ENCODE measurements at regions not wholly inside any gene's neighbourhood (a gene's known extent, or its start where the extent isn't known, plus 50 kb on each side); places are given as distances from the start of the nearest gene placed in this dataset.

DNA sequence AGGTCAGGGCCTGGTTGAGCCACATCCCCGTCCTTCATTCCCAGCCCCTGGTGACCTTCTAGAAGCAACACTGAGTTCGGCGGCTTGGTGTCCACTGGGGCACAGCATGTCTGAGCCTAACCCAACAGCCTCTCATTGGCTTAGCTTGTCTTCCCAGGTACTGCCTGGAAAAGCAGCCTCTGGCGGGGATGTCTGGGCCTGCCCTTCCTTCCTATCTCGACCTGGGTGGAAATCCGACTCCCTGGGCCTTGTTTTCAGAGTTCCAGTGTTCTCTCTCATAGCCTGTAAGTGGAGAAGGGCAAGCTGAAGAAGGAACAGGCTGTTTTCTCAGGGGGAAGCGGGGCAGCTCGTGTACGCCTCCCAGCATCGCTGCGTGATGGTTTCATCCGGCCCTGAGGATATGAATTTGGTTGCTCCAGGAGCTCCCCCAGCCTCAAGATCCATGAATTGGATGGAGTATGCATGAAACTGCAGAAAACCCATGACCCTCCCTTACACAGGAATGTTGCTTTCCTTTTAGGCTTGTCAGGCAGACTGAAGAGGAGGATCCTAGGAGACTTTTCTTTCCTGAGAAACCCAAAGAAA lies 116.5 kb upstream of the IRF2BP2 start:
- Histone ChIP-seq H3K27me3 (ENCODE audit: control insufficient read depth, extremely low read depth, insufficient read depth, low read length) (no peaks in the 10 kb centered on the region), H3K4me2 (ENCODE audit: control insufficient read depth, extremely low read depth, insufficient read depth, low read depth, low read length) (peak overlapping the region; percentile 45), H3K9ac (ENCODE audit: control insufficient read depth, extremely low read depth, insufficient read depth, low read length) (peak overlapping the region; percentile 74), H3K79me2 (ENCODE audit: control insufficient read depth, insufficient read depth, low read length) (no peaks in the 10 kb centered on the region), H4K20me1 (ENCODE audit: control insufficient read depth, extremely low read depth, insufficient read depth, low read length) (no peaks in the 10 kb centered on the region), H3K4me1 (ENCODE audit: control insufficient read depth, extremely low read depth, insufficient read depth, low read length) (peaks cover 73% of the 10 kb centered on the region), H3K36me3 (ENCODE audit: control insufficient read depth in 2 of 2, extremely low read depth in 1 of 2, insufficient read depth in 2 of 2, low read length in 2 of 2) (no peaks in the 10 kb centered on the region), H2AFZ (ENCODE audit: control insufficient read depth, low read length) (peak overlapping the region; percentile 77), H3K27ac (ENCODE audit: control insufficient read depth, insufficient read depth, low read length) (peak overlapping the region; percentile 100), H3K4me3 (ENCODE audit: control insufficient read depth in 2 of 3, extremely low read depth in 1 of 3, insufficient read depth in 2 of 3, low read depth in 1 of 3, low read length in 3 of 3) (no peak overlapping the region), H3K9me3 (ENCODE audit: control insufficient read depth, low read depth, low read length) (no peaks in the 10 kb centered on the region), H3K9me1 (ENCODE audit: control insufficient read depth, extremely low read depth, insufficient read depth, low read length) (peaks cover 3% of the 10 kb centered on the region)
- no peak for TF ChIP-seq EZH2 (IDR thresholded peaks at IDR 0.05; ENCODE audit: low read length)
- TF ChIP-seq, protein P1, sequence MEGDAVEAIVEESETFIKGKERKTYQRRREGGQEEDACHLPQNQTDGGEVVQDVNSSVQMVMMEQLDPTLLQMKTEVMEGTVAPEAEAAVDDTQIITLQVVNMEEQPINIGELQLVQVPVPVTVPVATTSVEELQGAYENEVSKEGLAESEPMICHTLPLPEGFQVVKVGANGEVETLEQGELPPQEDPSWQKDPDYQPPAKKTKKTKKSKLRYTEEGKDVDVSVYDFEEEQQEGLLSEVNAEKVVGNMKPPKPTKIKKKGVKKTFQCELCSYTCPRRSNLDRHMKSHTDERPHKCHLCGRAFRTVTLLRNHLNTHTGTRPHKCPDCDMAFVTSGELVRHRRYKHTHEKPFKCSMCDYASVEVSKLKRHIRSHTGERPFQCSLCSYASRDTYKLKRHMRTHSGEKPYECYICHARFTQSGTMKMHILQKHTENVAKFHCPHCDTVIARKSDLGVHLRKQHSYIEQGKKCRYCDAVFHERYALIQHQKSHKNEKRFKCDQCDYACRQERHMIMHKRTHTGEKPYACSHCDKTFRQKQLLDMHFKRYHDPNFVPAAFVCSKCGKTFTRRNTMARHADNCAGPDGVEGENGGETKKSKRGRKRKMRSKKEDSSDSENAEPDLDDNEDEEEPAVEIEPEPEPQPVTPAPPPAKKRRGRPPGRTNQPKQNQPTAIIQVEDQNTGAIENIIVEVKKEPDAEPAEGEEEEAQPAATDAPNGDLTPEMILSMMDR (optimal IDR thresholded peaks at IDR 0.05 in 1 of 3, IDR thresholded peaks at IDR 0.05 in 1 of 3, conservative IDR thresholded peaks at IDR 0.05 in 1 of 3; ENCODE audit: extremely low read depth in 1 of 3, insufficient read depth in 2 of 3, low read length in 3 of 3): no peak
- DNase-seq (ENCODE audit: low read depth, low spot score) (no peak), FAIRE-seq (peak; percentile 29)
- dilution Hi-C loops (cut with MboI; ENCODE audit: extremely low pct_ligation_motif_present, low sequenced_read_pairs): no loop called here

DNA sequence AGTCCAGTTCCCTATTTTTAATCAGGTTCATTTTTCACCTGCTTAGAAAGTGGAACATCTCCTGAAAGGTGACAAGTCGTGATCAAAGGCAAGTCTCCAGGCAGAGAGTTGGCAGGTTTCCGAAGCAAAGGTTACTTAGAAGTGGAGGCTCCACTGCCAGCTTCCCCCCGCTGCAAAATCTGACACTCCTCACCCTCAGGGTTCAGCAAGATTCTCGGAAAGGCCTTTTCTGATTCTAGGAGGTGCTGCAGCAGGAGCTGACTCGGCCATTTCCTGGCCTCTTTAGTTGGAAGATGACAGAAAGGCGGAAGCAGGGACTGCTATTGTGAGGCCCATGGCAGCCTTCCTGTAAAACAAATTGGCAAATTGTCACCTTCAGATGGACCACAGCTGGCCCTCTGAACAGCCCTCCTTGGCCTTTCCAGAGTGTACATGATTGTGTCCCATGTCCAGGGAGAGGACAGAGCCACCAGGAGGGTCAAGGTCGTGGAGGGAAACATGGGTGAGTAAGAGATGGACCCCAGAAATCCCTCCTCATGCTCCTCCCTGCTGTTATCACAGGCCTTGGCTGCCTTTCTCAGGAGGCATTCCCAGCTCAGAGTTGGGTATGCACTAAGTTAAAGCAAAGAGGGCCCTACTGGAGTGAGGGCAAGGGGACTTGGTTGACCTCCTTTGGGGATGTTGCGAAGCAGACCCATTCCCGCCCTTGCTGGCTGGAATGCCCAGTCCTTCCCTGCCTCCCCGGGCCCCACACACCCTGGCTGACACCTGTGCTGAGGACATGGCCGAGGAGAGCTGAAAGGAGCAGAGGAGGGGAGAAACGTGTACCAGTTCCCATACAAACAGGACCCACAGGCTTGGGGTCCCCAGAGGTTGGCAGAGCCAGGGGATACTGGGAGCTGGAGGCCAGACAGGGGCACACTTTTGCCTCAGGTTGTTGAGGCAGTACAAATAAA lies 115.5 kb upstream of the IRF2BP2 start:
- TF ChIP-seq EZH2 (IDR thresholded peaks at IDR 0.05; ENCODE audit: low read length): no peak
- TF ChIP-seq, protein P1 (optimal IDR thresholded peaks at IDR 0.05 in 1 of 3, IDR thresholded peaks at IDR 0.05 in 1 of 3, conservative IDR thresholded peaks at IDR 0.05 in 1 of 3; ENCODE audit: extremely low read depth in 1 of 3, insufficient read depth in 2 of 3, low read length in 3 of 3): no peak
- no peaks in the 10 kb centered on the region for H3K27me3 ChIP-seq (ENCODE audit: control insufficient read depth, extremely low read depth, insufficient read depth, low read length)
- H3K9me1 ChIP-seq (ENCODE audit: control insufficient read depth, extremely low read depth, insufficient read depth, low read length): peaks cover 3% of the 10 kb centered on the region
- FAIRE-seq (no peak), DNase-seq (ENCODE audit: low read depth, low spot score) (no peak)
- no peaks in the 10 kb centered on the region for H3K9me3 ChIP-seq (ENCODE audit: control insufficient read depth, low read depth, low read length)
- H3K36me3 ChIP-seq (ENCODE audit: control insufficient read depth in 2 of 2, extremely low read depth in 1 of 2, insufficient read depth in 2 of 2, low read length in 2 of 2): no peaks in the 10 kb centered on the region
- peak overlapping the region; percentile 94 for H3K4me2 ChIP-seq (ENCODE audit: control insufficient read depth, extremely low read depth, insufficient read depth, low read depth, low read length)
- H3K79me2 ChIP-seq (ENCODE audit: control insufficient read depth, insufficient read depth, low read length): no peaks in the 10 kb centered on the region
- peaks cover 68% of the 10 kb centered on the region for H3K4me1 ChIP-seq (ENCODE audit: control insufficient read depth, extremely low read depth, insufficient read depth, low read length)
- H3K9ac ChIP-seq (ENCODE audit: control insufficient read depth, extremely low read depth, insufficient read depth, low read length): peak overlapping the region; percentile 74
- H2AFZ ChIP-seq (ENCODE audit: control insufficient read depth, low read length): peak overlapping the region; percentile 14
- H3K27ac ChIP-seq (ENCODE audit: control insufficient read depth, insufficient read depth, low read length): peak overlapping the region; percentile 100
- no peak overlapping the region for H3K4me3 ChIP-seq (ENCODE audit: control insufficient read depth in 2 of 3, extremely low read depth in 1 of 3, insufficient read depth in 2 of 3, low read depth in 1 of 3, low read length in 3 of 3)
- dilution Hi-C loops (cut with MboI; ENCODE audit: extremely low pct_ligation_motif_present, low sequenced_read_pairs): no loop called here
- H4K20me1 ChIP-seq (ENCODE audit: control insufficient read depth, extremely low read depth, insufficient read depth, low read length): no peaks in the 10 kb centered on the region
